Epithelial cell of esophagus (primary cell): ENCODE measurements at regions not wholly inside any gene's neighbourhood (a gene's known extent, or its start where the extent isn't known, plus 50 kb on each side); places are given as distances from the start of the nearest gene placed in this dataset.

Experiments used
- DNase-seq: peaks from one replicate; pipeline ENCODE4 v3.0.0; 2010; ENCODE audit warnings: low read depth
- H3K4me3 ChIP-seq: 2 replicates; pipeline ENCODE4 v1.5.1; 2011; ENCODE audit warnings: mild to moderate bottlenecking, low read length, control low read depth
- TF ChIP-seq, protein P1 (sequence below): IDR thresholded peaks from 2 replicates; pipeline ENCODE4 v1.5.1; 2011; ENCODE audit warnings: low read depth, mild to moderate bottlenecking, low read length, control low read depth, inconsistent platforms; ENCODE audit not compliant: insufficient read depth; ENCODE audit errors: missing control alignments

DNA sequence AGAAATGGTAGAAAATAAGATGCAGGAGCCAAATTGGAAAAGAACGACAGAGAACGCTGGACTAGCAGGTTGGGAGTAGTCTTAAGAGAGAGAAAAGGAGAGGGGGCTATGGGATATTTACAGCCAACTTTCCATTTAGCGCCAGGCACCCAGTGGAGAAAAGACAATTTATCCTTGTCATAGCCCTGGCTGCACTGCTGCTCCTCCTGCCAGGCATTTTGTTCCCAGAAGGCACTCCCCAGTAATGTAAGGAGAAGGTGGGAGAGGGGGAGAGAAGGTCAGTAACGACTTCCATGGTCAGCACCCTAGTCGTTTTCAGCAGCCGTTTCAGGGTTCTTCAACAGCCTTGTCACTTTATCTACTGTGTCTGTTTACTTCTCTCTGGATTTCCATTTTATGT is 159.0 kb downstream of the TRMT11 start:
- TF ChIP-seq, protein P1, sequence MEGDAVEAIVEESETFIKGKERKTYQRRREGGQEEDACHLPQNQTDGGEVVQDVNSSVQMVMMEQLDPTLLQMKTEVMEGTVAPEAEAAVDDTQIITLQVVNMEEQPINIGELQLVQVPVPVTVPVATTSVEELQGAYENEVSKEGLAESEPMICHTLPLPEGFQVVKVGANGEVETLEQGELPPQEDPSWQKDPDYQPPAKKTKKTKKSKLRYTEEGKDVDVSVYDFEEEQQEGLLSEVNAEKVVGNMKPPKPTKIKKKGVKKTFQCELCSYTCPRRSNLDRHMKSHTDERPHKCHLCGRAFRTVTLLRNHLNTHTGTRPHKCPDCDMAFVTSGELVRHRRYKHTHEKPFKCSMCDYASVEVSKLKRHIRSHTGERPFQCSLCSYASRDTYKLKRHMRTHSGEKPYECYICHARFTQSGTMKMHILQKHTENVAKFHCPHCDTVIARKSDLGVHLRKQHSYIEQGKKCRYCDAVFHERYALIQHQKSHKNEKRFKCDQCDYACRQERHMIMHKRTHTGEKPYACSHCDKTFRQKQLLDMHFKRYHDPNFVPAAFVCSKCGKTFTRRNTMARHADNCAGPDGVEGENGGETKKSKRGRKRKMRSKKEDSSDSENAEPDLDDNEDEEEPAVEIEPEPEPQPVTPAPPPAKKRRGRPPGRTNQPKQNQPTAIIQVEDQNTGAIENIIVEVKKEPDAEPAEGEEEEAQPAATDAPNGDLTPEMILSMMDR: no peak
- no peak for DNase-seq
- H3K4me3 ChIP-seq: no peak overlapping the region

DNA sequence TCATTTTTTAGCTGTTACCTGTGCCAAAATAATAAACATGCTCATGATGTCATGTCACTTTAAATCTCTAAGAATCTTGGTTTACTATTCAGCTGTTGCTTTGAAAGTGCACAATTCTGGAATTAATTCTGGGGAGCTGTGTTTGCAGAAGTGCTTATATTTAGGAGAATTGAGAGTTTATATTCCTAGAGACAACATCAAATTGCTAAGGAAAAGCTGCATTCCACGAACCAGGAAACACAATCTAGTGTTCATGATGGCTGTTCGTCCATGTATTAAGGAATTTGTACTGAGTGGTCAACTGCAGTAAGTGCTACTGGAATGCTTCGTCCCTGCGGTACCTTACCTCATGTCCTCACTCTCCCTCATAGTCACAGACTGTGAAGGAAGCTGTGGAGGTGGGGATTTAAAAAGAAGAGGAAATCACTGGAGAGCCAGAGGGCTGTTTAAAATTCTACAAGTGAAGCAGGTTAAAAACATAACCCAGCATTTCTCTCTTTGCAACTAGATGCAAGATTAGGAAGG is 161.0 kb downstream of the TRMT11 start:
- no peak overlapping the region for H3K4me3 ChIP-seq
- DNase-seq: no peak
- TF ChIP-seq, protein P1: no peak

DNA sequence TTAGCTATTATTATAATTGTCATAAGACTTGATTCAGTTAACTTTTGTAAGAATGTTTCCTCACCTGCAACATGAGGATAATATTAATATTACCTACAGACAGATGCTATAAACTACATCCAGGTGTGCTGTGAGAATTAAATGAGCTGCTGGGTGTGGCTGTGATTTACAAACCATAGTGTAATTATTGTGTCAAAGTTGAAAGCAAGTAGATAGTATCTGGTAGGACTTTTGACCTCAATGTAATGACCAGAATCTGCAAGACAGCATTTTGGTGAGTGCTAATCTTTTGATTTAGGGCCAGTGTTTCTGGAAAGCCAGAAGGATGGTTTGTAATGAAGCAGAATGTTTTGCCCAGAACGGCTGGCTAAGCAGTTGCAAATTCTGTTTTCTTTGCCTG is 162.5 kb downstream of the TRMT11 start:
- H3K4me3 ChIP-seq: no peak overlapping the region
- DNase-seq: no peak

DNA sequence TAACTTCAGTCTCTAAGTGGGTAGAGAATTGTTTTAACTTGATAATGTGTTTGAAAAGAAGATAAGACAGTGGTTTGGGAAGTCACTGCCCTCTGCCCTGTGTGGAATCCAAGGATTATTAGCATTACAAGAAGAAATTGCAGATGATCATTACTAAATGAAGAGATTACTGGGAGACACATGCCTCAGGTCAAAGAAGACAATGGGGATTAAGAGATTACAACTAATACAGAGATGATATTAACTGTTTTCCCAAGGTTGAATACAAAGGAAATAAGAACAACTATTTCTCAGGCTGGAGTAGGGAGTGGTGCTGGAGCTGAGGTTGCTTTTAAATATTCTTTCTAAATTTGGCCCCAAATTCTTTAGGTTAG is 166.0 kb downstream of the TRMT11 start:
- TF ChIP-seq, protein P1: no peak
- no peak overlapping the region for H3K4me3 ChIP-seq
- no peak for DNase-seq

More for the DNA sequence above, 162.5 kb downstream of the TRMT11 start:
- TF ChIP-seq, protein P1: no peak

DNA sequence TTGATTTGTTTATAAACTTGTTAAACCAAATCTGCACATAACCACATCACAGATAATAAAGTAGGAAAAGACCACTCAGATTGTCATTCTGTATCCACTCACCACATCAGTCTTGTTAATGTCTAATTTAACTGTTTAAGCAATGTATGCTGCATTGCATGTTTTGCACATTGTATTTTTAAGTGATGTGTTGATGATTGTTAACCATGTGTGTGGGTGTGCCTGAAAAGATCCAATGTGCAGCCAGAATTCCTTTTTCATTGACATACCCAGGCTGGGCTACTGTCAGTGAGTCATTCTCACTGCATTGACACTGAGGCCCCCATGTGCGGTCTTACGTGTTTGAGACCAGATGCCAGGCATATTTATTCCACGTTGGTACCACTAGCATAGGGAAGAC is 167.3 kb downstream of the TRMT11 start:
- DNase-seq: no peak
- no peak overlapping the region for H3K4me3 ChIP-seq
- TF ChIP-seq, protein P1: no peak

DNA sequence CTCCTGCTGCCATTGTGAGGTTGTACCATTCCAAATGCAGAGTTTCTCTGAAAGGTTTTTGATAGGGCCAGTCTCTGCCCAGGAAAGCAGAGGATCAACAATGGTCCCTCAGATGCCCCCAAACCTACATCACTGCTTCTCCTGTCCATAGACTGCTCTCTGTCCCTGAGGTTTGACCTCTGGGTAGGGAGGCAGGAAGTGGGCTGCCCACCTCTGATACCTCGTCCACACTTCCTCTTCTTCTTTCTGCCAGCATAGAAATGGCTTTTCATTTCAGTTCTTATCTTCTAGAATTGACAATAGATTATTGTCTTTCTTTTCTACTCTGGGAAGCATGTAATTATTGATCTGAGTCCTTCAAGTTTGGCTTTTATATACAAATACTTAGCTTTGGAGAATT is 170.6 kb downstream of the TRMT11 start:
- DNase-seq: no peak
- TF ChIP-seq, protein P1: no peak
- no peak overlapping the region for H3K4me3 ChIP-seq

DNA sequence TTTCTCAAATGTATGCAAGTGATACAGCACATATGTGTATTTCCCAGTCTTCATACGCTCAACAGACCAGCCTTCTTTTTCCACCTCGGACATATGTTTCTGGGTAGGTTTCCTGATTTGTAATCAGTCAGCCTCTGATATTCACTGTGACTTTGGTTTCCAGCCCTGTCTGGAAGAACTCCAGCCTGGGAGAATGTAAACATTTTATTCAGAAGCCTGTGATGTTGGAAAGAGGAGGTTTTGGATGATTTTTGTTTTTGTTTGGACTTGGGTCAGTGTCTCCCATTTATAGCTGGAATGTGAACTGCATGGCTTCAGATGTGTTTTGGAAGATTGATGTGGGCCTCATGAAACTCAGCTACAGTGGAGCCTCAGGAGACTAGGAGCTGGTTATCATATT is 172.2 kb upstream of the CENPW start:
- TF ChIP-seq, protein P1: no peak
- no peak overlapping the region for H3K4me3 ChIP-seq
- DNase-seq: no peak
